ENCODE measurements at regions not wholly inside any gene's neighbourhood (a gene's known extent, or its start where the extent isn't known, plus 50 kb on each side); places are given as distances from the start of the nearest gene placed in this dataset.

DNA sequence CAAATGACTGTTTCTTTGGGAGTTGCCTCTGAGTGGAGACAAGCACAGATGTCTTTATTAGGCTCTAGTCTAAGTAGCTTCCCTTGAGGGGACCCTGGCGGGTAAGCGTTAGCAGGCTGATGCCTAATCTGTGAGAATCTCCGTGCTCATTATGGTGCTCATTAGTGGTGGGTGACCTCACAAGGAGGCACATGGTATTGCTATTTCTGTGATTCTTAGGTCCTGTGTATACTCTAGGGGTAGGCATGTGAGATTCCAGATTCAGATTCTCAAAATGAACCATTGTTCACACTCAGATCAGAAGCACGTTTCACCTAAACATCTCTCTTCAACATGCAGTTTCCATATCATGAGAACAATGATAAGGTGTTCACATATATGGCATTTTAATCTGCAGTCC lies 809.7 kb downstream of the NR2F2 start:
- no peak for TF ChIP-seq POLR2A (IDR thresholded peaks at IDR 0.05)
- TF ChIP-seq, protein P1, sequence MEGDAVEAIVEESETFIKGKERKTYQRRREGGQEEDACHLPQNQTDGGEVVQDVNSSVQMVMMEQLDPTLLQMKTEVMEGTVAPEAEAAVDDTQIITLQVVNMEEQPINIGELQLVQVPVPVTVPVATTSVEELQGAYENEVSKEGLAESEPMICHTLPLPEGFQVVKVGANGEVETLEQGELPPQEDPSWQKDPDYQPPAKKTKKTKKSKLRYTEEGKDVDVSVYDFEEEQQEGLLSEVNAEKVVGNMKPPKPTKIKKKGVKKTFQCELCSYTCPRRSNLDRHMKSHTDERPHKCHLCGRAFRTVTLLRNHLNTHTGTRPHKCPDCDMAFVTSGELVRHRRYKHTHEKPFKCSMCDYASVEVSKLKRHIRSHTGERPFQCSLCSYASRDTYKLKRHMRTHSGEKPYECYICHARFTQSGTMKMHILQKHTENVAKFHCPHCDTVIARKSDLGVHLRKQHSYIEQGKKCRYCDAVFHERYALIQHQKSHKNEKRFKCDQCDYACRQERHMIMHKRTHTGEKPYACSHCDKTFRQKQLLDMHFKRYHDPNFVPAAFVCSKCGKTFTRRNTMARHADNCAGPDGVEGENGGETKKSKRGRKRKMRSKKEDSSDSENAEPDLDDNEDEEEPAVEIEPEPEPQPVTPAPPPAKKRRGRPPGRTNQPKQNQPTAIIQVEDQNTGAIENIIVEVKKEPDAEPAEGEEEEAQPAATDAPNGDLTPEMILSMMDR (IDR thresholded peaks at IDR 0.05): no peak
